Gastroesophageal sphincter (tissue), 3 donors: ENCODE measurements at regions not wholly inside any gene's neighbourhood (a gene's known extent, or its start where the extent isn't known, plus 50 kb on each side); places are given as distances from the start of the nearest gene placed in this dataset.

Experiments
- EP300 ChIP-seq: sonication (generic); formaldehyde crosslinking; IDR thresholded peaks from one replicate; pipeline ENCODE4 v1.6.1; 2017; ENCODE audit warnings: antibody characterized with exemption, mild to moderate bottlenecking
- POLR2A ChIP-seq, 2 donors: fragments of 450-650 bp; IDR thresholded peaks; one replicate each; pipeline ENCODE4 v1.6.1; 2017; ENCODE audit warnings: antibody characterized with exemption in 2 of 2, mild to moderate bottlenecking in 2 of 2, moderate library complexity in 1 of 2
- POLR2AphosphoS5 ChIP-seq: sonication (generic); formaldehyde crosslinking; IDR thresholded peaks from one replicate; pipeline ENCODE4 v1.6.1; 2017; ENCODE audit warnings: antibody characterized with exemption
- TF ChIP-seq, protein P1 (sequence below), 4 experiments: fragments of 200-600 bp in 2 of 4; fragments of 450-650 bp in 2 of 4; sonication (generic) in 1 of 4; IDR thresholded peaks; one replicate each; pipeline ENCODE4 v1.5.1; 2017 to 2019; ENCODE audit warnings: antibody characterized with exemption in 4 of 4, mild to moderate bottlenecking in 2 of 4, moderate library complexity in 2 of 4

DNA sequence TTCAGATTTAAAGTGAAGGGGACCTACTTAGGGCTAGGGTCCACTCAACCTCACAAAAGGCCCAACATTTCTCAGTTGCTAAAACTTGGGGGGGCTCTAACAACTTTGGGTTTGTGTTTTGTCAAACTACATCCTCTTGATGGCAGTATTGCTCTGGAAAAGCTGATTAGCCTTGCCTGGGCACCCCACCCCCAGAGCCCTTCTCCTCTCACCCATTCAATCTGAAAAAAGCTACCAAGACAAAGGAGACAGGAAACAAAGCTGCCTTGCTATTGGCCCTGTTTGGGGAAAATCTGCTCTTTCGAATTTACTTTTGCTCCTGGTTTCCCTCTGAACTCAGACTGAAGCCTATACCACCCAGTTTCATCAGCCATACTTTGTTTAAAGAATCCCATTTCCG lies 195.2 kb upstream of the STK26 start:
- TF ChIP-seq, protein P1, sequence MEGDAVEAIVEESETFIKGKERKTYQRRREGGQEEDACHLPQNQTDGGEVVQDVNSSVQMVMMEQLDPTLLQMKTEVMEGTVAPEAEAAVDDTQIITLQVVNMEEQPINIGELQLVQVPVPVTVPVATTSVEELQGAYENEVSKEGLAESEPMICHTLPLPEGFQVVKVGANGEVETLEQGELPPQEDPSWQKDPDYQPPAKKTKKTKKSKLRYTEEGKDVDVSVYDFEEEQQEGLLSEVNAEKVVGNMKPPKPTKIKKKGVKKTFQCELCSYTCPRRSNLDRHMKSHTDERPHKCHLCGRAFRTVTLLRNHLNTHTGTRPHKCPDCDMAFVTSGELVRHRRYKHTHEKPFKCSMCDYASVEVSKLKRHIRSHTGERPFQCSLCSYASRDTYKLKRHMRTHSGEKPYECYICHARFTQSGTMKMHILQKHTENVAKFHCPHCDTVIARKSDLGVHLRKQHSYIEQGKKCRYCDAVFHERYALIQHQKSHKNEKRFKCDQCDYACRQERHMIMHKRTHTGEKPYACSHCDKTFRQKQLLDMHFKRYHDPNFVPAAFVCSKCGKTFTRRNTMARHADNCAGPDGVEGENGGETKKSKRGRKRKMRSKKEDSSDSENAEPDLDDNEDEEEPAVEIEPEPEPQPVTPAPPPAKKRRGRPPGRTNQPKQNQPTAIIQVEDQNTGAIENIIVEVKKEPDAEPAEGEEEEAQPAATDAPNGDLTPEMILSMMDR (IDR thresholded peaks at IDR 0.05) = no peak
- TF ChIP-seq POLR2AphosphoS5 (no peak), POLR2A (IDR thresholded peaks at IDR 0.05) (no peak), EP300 (no peak)
